GM06990 (cell line): ENCODE measurements at regions not wholly inside any gene's neighbourhood (a gene's known extent, or its start where the extent isn't known, plus 50 kb on each side); places are given as distances from the start of the nearest gene placed in this dataset.

ENCODE experiments used
- DNase-seq: peaks from one replicate; pipeline ENCODE4 v3.0.0-alpha.2; 2011; ENCODE audit not compliant: insufficient read length; ENCODE audit errors: extremely low read depth
- H3K27me3 ChIP-seq: replicated peaks from 2 replicates; pipeline ENCODE4 v1.6.0; 2011; ENCODE audit warnings: low read length; ENCODE audit not compliant: control insufficient read depth, insufficient read depth
- H3K36me3 ChIP-seq: 2 replicates; pipeline ENCODE4 v1.5.1; 2011; ENCODE audit warnings: low read length; ENCODE audit not compliant: control insufficient read depth, insufficient read depth
- H3K4me3 ChIP-seq: replicated peaks from 2 replicates; pipeline ENCODE4 v1.5.1; 2011; ENCODE audit warnings: low read depth, mild to moderate bottlenecking, control low read depth, low read length
- TF ChIP-seq, protein P1 (sequence below): IDR thresholded peaks from 2 replicates; pipeline ENCODE4 v1.5.1; 2011; ENCODE audit warnings: low read length, control low read depth, mild to moderate bottlenecking, inconsistent platforms; ENCODE audit not compliant: insufficient read depth, poor library complexity, severe bottlenecking

DNA sequence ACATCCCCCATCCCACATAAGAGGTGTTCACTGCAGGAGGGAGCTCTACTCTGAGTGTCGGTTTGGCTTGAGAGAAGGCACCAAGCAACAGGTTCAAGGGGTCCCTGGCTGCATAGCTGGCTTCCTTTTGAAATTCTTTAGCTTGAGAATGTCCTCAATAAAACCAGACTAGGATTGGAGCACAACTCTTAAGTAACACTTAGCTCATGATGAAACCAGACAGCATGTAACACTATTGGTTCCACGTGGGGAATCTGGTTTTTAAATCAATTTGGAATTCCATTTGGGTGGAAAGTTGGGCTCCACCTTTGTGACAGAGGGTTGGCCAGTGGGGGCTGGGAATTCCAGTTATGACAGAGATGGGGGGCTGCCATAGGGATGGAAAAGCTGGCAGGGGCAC, 281.2 kb downstream of the TLE3 start:
- no peak for DNase-seq
- Histone ChIP-seq H3K27me3 (no peaks in the 10 kb centered on the region; the same call in none of the 2 replicates), H3K36me3 (no peaks in the 10 kb centered on the region), H3K4me3 (no peak overlapping the region)
- TF ChIP-seq, protein P1, sequence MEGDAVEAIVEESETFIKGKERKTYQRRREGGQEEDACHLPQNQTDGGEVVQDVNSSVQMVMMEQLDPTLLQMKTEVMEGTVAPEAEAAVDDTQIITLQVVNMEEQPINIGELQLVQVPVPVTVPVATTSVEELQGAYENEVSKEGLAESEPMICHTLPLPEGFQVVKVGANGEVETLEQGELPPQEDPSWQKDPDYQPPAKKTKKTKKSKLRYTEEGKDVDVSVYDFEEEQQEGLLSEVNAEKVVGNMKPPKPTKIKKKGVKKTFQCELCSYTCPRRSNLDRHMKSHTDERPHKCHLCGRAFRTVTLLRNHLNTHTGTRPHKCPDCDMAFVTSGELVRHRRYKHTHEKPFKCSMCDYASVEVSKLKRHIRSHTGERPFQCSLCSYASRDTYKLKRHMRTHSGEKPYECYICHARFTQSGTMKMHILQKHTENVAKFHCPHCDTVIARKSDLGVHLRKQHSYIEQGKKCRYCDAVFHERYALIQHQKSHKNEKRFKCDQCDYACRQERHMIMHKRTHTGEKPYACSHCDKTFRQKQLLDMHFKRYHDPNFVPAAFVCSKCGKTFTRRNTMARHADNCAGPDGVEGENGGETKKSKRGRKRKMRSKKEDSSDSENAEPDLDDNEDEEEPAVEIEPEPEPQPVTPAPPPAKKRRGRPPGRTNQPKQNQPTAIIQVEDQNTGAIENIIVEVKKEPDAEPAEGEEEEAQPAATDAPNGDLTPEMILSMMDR, result no peak

DNA sequence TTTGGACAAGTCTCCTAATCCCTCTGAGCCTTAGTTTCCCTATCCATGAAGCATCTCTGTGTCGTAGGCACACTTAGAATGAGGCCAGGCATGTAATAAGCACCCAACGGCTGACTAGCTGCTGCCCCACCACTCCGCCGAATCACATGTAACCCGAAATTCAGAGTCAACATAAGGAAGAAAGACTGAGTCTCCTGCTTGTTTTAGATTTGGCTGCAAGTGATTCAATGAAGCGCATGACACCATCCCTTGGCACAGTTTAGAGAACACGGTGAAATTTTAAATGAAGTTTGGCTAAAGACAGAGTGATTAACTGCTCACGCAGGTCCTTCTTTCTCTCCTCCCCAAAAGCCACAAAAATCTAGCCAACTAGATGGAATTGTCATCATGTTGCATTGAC, 279.2 kb downstream of the TLE3 start:
- TF ChIP-seq, protein P1, result no peak
- Histone ChIP-seq H3K4me3 (no peak overlapping the region), H3K27me3 (no peaks in the 10 kb centered on the region; the same call in none of the 2 replicates), H3K36me3 (no peaks in the 10 kb centered on the region)
- no peak for DNase-seq

DNA sequence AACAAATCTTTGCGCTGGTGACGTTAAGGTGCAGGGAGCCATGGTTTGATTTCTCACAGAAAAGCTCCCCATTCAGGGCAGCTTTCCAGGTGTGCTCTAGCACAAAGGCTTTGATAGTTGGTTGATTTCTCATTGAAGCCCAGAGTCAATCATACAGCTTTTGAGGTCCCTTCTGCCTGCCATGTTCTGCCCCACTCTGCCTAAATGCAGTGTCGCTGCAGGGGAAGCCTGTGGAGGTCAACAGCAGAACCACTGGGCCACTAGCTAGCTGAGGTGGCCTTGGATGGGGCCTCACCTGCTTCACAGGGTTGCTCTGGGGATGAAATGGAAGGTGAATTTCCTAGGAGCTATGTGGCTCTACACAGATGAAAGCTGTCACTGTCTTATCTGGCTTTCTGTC, 278.3 kb downstream of the TLE3 start:
- Histone ChIP-seq H3K36me3 (no peaks in the 10 kb centered on the region), H3K4me3 (no peak overlapping the region), H3K27me3 (no peaks in the 10 kb centered on the region; the same call in none of the 2 replicates)
- DNase-seq, result no peak
- TF ChIP-seq, protein P1, result no peak

DNA sequence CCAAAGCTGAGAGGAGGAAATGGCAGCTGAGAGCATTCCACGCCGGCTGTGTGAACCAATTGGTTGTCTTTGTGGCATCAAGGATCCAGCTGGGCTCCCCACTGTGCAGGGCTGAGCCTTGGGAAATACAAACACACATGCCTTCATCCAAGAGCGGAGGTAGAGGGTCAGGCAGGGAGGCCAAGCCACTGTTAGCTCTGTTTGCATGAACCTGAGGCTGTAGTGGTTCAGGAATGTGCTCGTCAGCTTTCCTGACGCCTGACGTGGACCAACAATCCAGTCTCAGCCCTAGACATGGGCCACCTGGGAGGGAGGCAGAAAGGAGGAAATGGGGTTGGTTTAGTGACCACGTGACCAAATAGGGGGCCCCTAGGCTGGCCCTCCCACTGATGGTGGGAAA, 276.9 kb downstream of the TLE3 start:
- Histone ChIP-seq H3K36me3 (no peaks in the 10 kb centered on the region), H3K4me3 (no peak overlapping the region), H3K27me3 (no peaks in the 10 kb centered on the region; the same call in none of the 2 replicates)
- TF ChIP-seq, protein P1, result no peak
- DNase-seq, result no peak

DNA sequence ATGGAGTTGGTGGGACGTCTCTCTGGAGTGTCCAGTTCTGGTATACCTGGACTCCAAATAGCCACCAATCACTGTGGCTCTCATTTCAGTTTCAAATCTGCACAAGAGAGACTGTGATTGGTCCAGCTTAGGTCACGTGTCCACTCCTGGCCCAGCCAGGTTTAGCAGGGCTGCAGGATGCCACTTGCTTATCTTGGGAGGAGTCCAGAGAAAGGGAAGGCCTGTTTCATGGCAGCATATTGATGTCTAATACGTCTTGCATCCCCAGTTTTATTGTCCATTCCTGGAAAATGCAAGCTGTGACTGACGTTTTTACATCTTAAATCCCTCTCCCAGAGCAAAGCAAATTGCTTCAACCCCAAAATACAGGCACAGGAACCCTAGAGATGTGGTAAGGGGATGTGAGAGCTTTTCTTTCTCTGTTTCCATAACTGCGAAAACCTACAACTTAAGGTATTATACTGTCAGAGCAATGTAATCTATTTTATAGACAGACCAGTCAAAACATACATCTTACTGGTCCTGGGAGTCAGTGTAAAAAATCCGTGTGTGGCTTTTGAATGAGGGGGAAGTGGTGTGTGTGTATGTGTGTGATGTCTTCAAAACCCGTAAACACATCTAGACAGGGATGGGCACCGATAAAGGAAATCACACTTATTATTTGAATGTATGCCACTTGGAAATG, 274.4 kb downstream of the TLE3 start:
- Histone ChIP-seq H3K36me3 (no peaks in the 10 kb centered on the region), H3K4me3 (no peak overlapping the region), H3K27me3 (no peaks in the 10 kb centered on the region; the same call in none of the 2 replicates)
- no peak for DNase-seq
- TF ChIP-seq, protein P1, result no peak
